SK-N-SH treated with all-trans-retinoic acid at 6 μM for 48 hours (cell line): ENCODE measurements at regions not wholly inside any gene's neighbourhood (a gene's known extent, or its start where the extent isn't known, plus 50 kb on each side); places are given as distances from the start of the nearest gene placed in this dataset.

ENCODE experiments used
- ARNTL ChIP-seq: fragments of 450-650 bp; formaldehyde crosslinking; IDR thresholded peaks from 2 replicates; pipeline ENCODE4 v1.5.0; 2020; ENCODE audit warnings: low read depth, mild to moderate bottlenecking, moderate library complexity, borderline replicate concordance
- CREB5 ChIP-seq: fragments of 250-450 bp; sonication (Bioruptor Pico); IDR thresholded peaks from 2 replicates; pipeline ENCODE4 v1.5.1; 2020; ENCODE audit warnings: low read depth, mild to moderate bottlenecking, moderate library complexity
- ESRRG ChIP-seq: fragments of 250-450 bp; sonication (Bioruptor Pico); IDR thresholded peaks from 2 replicates; pipeline ENCODE4 v1.6.1; 2021; ENCODE audit warnings: mild to moderate bottlenecking
- PATZ1 ChIP-seq: fragments of 250-450 bp; sonication (Bioruptor Pico); IDR thresholded peaks from 2 replicates; pipeline ENCODE4 v1.8.0; 2020; ENCODE audit warnings: mild to moderate bottlenecking, moderate library complexity, borderline replicate concordance
- POU6F1 ChIP-seq: fragments of 250-450 bp; sonication (Bioruptor Pico); IDR thresholded peaks from 2 replicates; pipeline ENCODE4 v1.8.0; 2021; ENCODE audit warnings: low read depth, mild to moderate bottlenecking, moderate library complexity, borderline replicate concordance
- RARB ChIP-seq: fragments of 250-450 bp; sonication (Bioruptor Pico); IDR thresholded peaks from 2 replicates; pipeline ENCODE4 v1.8.0; 2021; ENCODE audit warnings: mild to moderate bottlenecking, moderate library complexity
- TOX ChIP-seq: fragments of 250-450 bp; sonication (Bioruptor Pico); IDR thresholded peaks from 2 replicates; pipeline ENCODE4 v1.8.0; 2021; ENCODE audit warnings: mild to moderate bottlenecking, moderate library complexity, borderline replicate concordance
- ZFP3 ChIP-seq: fragments of 250-450 bp; sonication (Bioruptor Pico); IDR thresholded peaks from 2 replicates; pipeline ENCODE4 v1.5.0; 2020; ENCODE audit warnings: mild to moderate bottlenecking, moderate library complexity
- ZNF565 ChIP-seq: fragments of 450-650 bp; formaldehyde crosslinking; conservative IDR thresholded peaks from 2 replicates; pipeline ENCODE4 v1.5.0; 2020; ENCODE audit warnings: low read depth, mild to moderate bottlenecking, moderate library complexity

GRCh38 chr7:68862261-68862660, 736.0 kb upstream of the AUTS2 start:
- no peak for TF ChIP-seq PATZ1 (CRISPR knock-in tag)
- no peak for TF ChIP-seq ARNTL (CRISPR knock-in tag)
- no peak for TF ChIP-seq POU6F1
- TF ChIP-seq TOX (CRISPR knock-in tag), result no peak
- no peak for TF ChIP-seq ZFP3
- no peak for TF ChIP-seq CREB5 (CRISPR knock-in tag)
- TF ChIP-seq RARB (CRISPR knock-in tag), result no peak
- TF ChIP-seq ZNF565 (CRISPR knock-in tag), result no peak
- no peak for TF ChIP-seq ESRRG
